ENCODE measurements at regions not wholly inside any gene's neighbourhood (a gene's known extent, or its start where the extent isn't known, plus 50 kb on each side); places are given as distances from the start of the nearest gene placed in this dataset.

DNA sequence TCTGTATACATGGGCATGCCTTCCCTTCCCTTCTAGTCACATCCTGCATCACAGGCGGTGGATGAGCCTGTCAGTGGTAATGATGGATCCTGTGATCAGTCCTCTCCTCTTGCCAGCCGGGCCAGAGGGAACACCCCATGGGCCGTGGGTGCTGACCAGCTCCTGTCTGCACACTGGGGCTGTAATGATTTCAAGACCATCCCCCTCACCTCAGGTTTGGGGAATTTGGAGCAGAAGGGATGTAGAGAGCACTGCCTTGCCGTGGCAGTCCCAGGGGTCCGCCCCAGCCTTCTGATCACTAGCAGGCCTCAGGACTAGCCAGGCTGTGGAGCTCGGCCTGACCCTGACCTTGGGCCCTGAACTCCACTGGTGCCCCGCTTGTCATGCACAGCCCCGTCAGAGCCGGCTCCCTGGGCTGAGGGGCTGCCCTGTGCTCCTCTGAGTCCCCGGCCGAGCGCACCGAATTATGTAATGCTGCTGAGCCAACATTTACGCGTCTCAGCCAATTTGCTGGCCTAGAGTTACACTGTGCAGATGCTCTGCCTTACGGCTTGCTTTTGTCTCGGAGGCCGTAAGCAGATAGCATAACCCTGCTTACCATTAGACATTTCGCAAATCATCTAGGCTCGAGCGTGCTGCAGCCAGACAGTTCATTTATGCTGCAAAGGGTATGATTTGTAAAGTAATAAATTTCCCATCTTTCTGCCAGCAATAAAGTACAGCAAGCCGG lies 155.3 kb downstream of the MACROH2A1 start:
- H3K4me3 ChIP-seq (replicated peaks in 1 of 2; ENCODE audit: low read depth in 2 of 2, low read length in 2 of 2): no peak overlapping the region
- peak in 1 of 2 donors; percentile 29 for DNase-seq (ENCODE audit: low read depth in 2 of 2)
- TF ChIP-seq, protein P1, sequence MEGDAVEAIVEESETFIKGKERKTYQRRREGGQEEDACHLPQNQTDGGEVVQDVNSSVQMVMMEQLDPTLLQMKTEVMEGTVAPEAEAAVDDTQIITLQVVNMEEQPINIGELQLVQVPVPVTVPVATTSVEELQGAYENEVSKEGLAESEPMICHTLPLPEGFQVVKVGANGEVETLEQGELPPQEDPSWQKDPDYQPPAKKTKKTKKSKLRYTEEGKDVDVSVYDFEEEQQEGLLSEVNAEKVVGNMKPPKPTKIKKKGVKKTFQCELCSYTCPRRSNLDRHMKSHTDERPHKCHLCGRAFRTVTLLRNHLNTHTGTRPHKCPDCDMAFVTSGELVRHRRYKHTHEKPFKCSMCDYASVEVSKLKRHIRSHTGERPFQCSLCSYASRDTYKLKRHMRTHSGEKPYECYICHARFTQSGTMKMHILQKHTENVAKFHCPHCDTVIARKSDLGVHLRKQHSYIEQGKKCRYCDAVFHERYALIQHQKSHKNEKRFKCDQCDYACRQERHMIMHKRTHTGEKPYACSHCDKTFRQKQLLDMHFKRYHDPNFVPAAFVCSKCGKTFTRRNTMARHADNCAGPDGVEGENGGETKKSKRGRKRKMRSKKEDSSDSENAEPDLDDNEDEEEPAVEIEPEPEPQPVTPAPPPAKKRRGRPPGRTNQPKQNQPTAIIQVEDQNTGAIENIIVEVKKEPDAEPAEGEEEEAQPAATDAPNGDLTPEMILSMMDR (IDR thresholded peaks at IDR 0.05; ENCODE audit: low read depth, low read length): no peak

DNA sequence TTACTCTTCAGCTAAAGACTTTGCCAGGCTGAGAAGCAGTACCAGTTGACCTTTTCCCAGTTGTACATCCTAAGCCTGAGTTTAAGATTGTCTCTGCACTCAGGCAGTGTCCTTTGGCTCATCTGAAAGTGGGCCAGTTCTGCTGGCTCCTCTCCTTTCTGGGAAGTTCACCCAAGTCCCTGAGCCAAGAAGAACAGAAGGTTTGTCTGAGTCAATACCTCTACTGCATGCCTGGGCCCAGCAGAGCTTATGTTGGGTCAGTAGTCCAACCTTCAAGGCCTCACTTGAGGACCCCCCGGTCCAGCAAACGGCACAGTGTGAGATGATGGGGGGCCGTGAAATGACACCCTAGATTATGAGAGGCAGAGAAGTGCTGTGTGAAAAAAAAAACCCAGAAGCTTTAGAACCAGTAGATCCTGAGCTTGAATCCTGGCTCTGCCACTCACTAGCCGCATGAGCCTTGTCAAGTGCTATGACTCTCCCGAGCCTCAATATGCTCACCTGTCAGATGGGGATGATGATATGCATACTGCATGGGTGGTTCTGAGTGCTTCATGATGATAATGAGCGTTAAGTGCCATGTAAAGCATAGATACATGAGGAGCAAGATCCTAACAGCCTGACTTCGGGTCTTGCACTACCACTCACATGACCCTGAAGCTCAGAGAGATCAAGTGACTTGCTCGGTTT lies 156.0 kb downstream of the MACROH2A1 start:
- TF ChIP-seq, protein P1 (IDR thresholded peaks at IDR 0.05; ENCODE audit: low read depth, low read length): no peak
- no peak overlapping the region for H3K4me3 ChIP-seq (replicated peaks in 1 of 2; ENCODE audit: low read depth in 2 of 2, low read length in 2 of 2)
- peak; percentile 35 to 63 for DNase-seq (ENCODE audit: low read depth in 2 of 2)

- no peak overlapping the region for H3K4me3 ChIP-seq (replicated peaks in 1 of 2; ENCODE audit: low read depth in 2 of 2, low read length in 2 of 2)
- TF ChIP-seq, protein P1 (IDR thresholded peaks at IDR 0.05; ENCODE audit: low read depth, low read length): no peak
- peak; percentile 49 to 61 for DNase-seq (ENCODE audit: low read depth in 2 of 2)
Observed at GRCh38 chr5:135242021-135242865, 156.8 kb downstream of the MACROH2A1 start.

- no peak overlapping the region for H3K4me3 ChIP-seq (replicated peaks in 1 of 2; ENCODE audit: low read depth in 2 of 2, low read length in 2 of 2)
- TF ChIP-seq, protein P1 (IDR thresholded peaks at IDR 0.05; ENCODE audit: low read depth, low read length): no peak
- DNase-seq (ENCODE audit: low read depth in 2 of 2): no peak
Observed at GRCh38 chr5:135241536-135241935, 157.5 kb downstream of the MACROH2A1 start.

DNA sequence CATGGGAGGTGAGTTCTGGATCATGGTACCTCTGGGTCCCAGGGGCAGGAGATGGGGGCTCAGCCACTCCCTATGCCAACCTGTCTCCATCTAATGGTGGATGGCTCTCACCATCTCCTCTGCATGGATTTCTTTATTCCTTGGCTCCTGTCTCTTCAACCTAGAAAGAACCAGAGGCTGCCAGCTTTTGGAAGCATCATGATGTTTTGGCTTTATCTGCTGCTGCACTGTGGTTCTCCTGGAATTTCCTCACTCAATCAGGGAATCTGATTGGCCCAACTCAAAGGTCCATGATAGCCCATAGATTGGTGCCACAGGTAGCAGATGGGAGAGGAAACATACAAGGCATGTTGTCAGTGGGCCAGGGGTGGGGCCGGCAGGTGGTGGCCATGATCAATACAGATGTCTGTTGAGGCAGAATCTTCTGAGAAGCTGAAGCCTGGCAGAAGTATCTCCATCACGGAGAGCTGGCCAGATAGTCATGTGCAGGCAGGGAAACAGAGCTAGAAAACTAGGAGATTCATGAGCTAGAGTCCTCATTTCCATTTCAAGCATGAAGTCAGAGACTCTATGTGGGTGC lies 158.2 kb downstream of the MACROH2A1 start:
- H3K4me3 ChIP-seq (replicated peaks in 1 of 2; ENCODE audit: low read depth in 2 of 2, low read length in 2 of 2): no peak overlapping the region
- TF ChIP-seq, protein P1 (IDR thresholded peaks at IDR 0.05; ENCODE audit: low read depth, low read length): no peak
- no peak for DNase-seq (ENCODE audit: low read depth in 2 of 2)

DNA sequence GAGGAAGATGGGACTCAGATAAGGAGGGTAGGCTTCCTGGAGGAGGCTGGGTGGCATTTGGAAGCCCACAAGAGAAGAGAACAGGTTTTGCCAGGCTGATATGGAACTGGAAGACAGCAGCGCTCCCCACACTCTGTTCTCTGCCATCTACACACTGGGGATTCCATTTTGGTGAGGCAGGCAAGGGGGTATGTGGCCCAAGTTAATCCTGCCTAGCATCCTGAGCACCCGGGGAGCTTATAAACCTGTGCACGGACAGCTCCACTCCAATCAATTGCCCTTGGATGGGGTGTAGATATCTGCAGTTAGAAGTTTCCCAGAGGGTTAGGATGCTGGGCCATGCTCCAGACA lies 158.8 kb downstream of the MACROH2A1 start:
- H3K4me3 ChIP-seq (replicated peaks in 1 of 2; ENCODE audit: low read depth in 2 of 2, low read length in 2 of 2): no peak overlapping the region
- no peak for DNase-seq (ENCODE audit: low read depth in 2 of 2)
- TF ChIP-seq, protein P1 (IDR thresholded peaks at IDR 0.05; ENCODE audit: low read depth, low read length): no peak

All from cardiac fibroblast (primary cell).